ENCODE measurements at regions not wholly inside any gene's neighbourhood (a gene's known extent, or its start where the extent isn't known, plus 50 kb on each side); places are given as distances from the start of the nearest gene placed in this dataset.
"Not testable (repeated sequence)": the region's sequence is repeated elsewhere in the genome, so short reads cannot be mapped to it uniquely, and the experiment has no call there.

- peak overlapping the region; percentile 43 to 80 for H3K27ac ChIP-seq
- H3K4me1 ChIP-seq: no peaks in the 10 kb centered on the region
- no peaks in the 10 kb centered on the region for H3K9me3 ChIP-seq
- no peak overlapping the region for H3K4me3 ChIP-seq
- TF ChIP-seq POLR2A (IDR thresholded peaks at IDR 0.05): no peak
- TF ChIP-seq CTCF (IDR thresholded peaks at IDR 0.05): no peak
- DNase-seq: no peak
- no peaks in the 10 kb centered on the region for H3K27me3 ChIP-seq
- H3K36me3 ChIP-seq: no peaks in the 10 kb centered on the region
- intact Hi-C loops (cut with DNase I; ENCODE audit: low total_unique reads): no loop called here
Observed at GRCh38 chr18:63054901-63055584, 264.5 kb downstream of the BCL2 start.

- no peaks in the 10 kb centered on the region for H3K27me3 ChIP-seq
- no peak for DNase-seq
- no peak overlapping the region for H3K27ac ChIP-seq
- no peaks in the 10 kb centered on the region for H3K9me3 ChIP-seq
- H3K36me3 ChIP-seq: no peaks in the 10 kb centered on the region
- H3K4me1 ChIP-seq: no peaks in the 10 kb centered on the region
- TF ChIP-seq POLR2A (IDR thresholded peaks at IDR 0.05): no peak
- TF ChIP-seq CTCF (IDR thresholded peaks at IDR 0.05): no peak
- H3K4me3 ChIP-seq: no peak overlapping the region
- intact Hi-C loops (cut with DNase I; ENCODE audit: low total_unique reads): no loop called here
Observed at GRCh38 chr18:63051928-63052327, 267.6 kb downstream of the BCL2 start.

- DNase-seq; intact Hi-C loops (cut with DNase I; ENCODE audit: low total_unique reads): not testable (repeated sequence)
Observed at GRCh38 chr18:63050667-63051395, 268.7 kb downstream of the BCL2 start.

GRCh38 chr18:63046375-63046774 is 273.2 kb downstream of the BCL2 start:
- Histone ChIP-seq H3K36me3 (no peaks in the 10 kb centered on the region), H3K9me3 (no peaks in the 10 kb centered on the region), H3K27ac (no peak overlapping the region), H3K4me3 (no peak overlapping the region), H3K27me3 (no peaks in the 10 kb centered on the region), H3K4me1 (no peaks in the 10 kb centered on the region)
- intact Hi-C loops (cut with DNase I; ENCODE audit: low total_unique reads): no loop called here
- DNase-seq: no peak
- no peak for TF ChIP-seq CTCF (IDR thresholded peaks at IDR 0.05)
- no peak for TF ChIP-seq POLR2A (IDR thresholded peaks at IDR 0.05)

More at GRCh38 chr18:63050667-63051395, 268.7 kb downstream of the BCL2 start:
- not testable (repeated sequence) for H3K36me3 ChIP-seq, H3K27me3 ChIP-seq, H3K9me3 ChIP-seq, H3K4me1 ChIP-seq, H3K27ac ChIP-seq, H3K4me3 ChIP-seq

GRCh38 chr18:63043516-63043915 is 276.1 kb downstream of the BCL2 start:
- TF ChIP-seq POLR2A (IDR thresholded peaks at IDR 0.05): no peak
- no peak for TF ChIP-seq CTCF (IDR thresholded peaks at IDR 0.05)
- no peak for DNase-seq
- Histone ChIP-seq H3K4me3 (no peak overlapping the region), H3K27ac (no peak overlapping the region), H3K9me3 (no peaks in the 10 kb centered on the region), H3K4me1 (no peaks in the 10 kb centered on the region), H3K27me3 (no peaks in the 10 kb centered on the region), H3K36me3 (no peaks in the 10 kb centered on the region)
- intact Hi-C loops (cut with DNase I; ENCODE audit: low total_unique reads): no loop called here
